Stimulated activated CD4-positive, alpha-beta T cell treated with anti-CD3 and anti-CD28 coated beads, Interleukin-1b, Interleukin-23, amount 100 ng/mL, for 1 hour (primary cell): ENCODE measurements at regions not wholly inside any gene's neighbourhood (a gene's known extent, or its start where the extent isn't known, plus 50 kb on each side); places are given as distances from the start of the nearest gene placed in this dataset.
"Not testable (repeated sequence)": the region's sequence is repeated elsewhere in the genome, so short reads cannot be mapped to it uniquely, and the experiment has no call there.

Experiments
- DNase-seq, 2 donors: peaks; one replicate each; pipeline ENCODE4 v3.0.0-alpha.2; 2020; ENCODE audit warnings: low read depth in 2 of 2

DNA sequence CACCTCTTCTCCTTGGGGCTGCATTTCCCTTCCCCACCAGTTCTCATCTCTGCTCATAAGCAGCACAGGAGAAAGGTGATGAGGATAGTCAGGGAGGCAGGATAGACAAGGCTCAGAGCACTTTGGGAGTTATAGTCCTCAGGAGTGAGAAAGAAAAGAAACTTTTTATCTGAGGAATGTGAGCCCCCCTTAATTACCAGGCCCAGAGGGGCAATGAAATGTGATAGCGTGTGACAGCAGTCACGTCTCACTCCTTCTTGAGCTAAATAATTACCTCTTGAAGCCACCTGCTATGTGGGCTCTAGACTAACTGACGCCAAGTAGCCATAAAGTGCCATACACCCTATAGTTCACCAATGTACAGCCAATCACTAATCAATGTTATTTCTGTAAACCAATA is 105.8 kb downstream of the SPP2 start:
- no peak for DNase-seq

DNA sequence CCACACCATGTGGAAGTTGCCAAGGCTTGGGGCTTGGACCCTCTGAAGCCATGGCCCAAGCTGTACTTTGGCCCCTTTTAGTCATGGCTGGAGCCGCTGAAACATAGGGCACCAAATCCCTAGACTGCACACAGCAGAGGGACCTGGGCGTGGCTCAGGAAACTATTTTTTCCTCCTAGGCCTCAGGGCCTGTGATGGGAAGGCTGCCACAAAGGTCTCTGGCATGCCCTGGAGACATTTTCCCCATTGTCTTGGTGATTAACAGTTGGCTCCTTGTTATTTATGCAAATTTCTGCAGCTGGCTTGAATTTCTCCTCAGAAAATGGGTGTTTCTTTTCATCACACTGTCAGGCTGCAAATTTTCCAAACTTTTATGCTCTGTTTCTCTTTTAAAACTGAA is 102.3 kb downstream of the SPP2 start:
- DNase-seq = not testable (repeated sequence)

GRCh38 chr2:234147335-234147861 is 96.9 kb downstream of the SPP2 start:
- DNase-seq = no peak

- no peak for DNase-seq
These were observed 95.8 kb downstream of the SPP2 start for GRCh38 chr2:234146087-234146826.

DNA sequence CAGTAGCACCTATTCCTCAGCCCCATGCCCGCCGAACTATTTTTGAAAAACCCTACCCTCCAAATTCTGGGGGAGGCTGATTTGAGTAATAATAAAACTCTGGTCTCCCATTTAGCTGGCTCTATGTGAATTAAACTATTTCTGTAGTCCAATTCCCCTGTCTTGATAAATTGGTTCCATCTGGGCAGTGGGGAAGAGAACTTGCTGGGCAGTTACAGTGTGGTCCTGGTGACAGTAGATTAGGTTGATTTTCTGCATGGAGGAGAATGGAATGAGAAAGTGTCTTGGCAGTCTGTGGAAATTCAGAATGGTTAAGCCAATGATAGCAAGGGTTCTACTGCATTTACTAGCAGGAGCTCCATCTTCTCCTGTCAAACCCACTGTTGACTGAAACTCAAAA is 95.0 kb downstream of the SPP2 start:
- DNase-seq = no peak

- DNase-seq = no peak
These were observed 94.6 kb downstream of the SPP2 start for GRCh38 chr2:234145057-234145456.

- no peak for DNase-seq
These were observed 93.4 kb downstream of the SPP2 start for GRCh38 chr2:234143896-234144295.

GRCh38 chr2:234142530-234142929 is 92.0 kb downstream of the SPP2 start:
- no peak for DNase-seq

DNA sequence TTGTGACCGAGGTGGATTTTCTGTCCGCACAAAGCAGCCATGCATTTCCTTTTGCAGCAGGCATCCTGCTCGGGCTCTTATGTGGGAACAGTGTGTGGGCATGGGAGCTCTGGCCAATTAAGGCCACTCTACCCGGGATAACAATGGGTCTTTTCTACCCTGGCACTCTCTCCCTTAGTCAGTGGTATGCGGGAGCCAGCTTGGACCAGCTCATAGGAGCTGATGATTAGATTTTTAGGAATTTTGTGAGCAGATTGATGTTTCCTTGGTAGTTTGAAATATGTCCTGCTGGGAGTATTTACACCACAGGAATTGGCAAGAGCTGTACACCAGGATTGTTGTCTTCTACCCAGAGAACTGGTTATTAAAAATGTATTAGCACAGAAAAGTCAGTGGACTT is 89.3 kb downstream of the SPP2 start:
- no peak for DNase-seq

DNA sequence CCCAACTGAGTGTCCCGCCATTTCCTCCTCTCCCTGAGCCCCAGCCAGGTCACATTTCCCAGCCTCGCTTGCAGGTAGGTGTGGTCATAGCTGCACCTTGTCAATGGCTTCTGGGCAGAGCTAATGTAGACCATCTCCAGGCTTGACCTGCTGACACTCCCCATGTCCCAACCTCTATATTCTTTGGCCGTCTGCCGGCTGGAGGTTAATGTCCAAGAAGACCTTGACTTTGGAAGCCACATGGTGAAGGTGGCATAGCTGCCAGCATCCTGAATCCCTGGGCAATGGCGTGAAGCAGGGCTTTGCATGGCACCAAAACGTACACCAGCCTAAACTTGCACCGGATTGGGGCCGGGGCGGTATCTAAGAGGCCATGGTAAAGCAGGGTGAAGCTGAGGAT is 88.3 kb downstream of the SPP2 start:
- no peak for DNase-seq

- no peak for DNase-seq
These were observed 87.0 kb downstream of the SPP2 start for GRCh38 chr2:234137400-234138014.

DNA sequence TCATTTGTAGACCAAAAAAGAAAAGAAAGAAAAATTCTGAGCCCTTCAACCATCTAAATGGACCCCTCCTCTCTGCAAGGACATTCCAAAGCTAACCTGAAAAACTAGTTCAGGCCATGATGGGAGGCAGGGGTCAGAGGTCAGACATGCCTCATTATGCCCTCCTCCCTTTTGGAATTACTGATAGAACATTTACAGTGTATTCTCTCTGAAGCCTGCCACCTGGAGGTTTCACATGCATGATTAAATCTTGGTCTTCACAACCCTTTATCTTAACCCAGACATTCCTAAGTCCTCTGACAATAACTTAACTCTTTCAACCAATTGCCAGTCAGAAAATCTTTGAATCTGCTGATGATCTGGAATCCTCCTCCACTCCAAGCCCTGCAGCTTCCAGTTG is 86.0 kb downstream of the SPP2 start:
- DNase-seq = no peak

GRCh38 chr2:234135750-234136221 is 85.3 kb downstream of the SPP2 start:
- DNase-seq = peak in 1 of 2 donors; percentile 10

DNA sequence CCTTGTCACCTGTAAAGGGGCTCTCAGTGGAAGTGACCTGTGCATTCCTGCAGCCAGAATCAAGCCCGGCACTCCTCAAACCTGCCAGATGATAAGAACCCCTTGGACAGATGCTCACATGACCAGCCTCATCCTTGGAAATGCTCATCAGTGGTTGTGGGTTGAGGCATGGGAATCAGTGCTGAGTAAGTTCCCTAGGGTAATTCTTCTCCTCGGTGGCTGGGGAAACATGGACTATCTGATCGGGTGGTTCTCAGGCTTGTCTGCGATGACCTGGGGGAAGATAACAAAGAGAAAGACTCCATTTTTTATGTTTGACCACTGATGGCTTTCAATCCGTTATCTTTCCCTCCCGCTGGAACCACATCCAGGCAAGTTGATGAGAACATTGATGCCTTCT is 84.0 kb downstream of the SPP2 start:
- DNase-seq = no peak

GRCh38 chr2:234133004-234133403 is 82.5 kb downstream of the SPP2 start:
- DNase-seq = no peak

- DNase-seq = no peak
These were observed 80.3 kb downstream of the SPP2 start for GRCh38 chr2:234130777-234131181.

DNA sequence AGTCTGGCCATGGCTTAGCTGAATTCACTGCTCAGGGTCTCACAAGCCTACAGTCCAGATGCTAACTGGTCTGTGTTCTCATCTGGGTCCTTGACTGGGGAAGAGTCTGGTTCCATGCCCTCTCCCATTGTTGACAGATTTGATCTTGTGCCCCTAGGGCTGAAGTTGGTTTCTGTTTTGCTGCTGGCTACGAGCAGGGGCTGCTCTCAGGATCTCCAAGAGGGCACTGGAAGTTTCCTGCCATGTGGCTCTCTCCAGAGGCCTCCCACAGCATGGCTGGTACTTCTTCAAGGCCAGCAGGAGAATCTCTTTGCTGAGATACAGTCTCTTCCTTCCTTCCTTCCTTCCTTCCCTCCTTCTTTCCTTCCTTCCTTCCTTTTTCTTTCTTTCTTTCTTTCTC is 78.1 kb downstream of the SPP2 start:
- no peak for DNase-seq
